GM21619 (cell line): ENCODE measurements at regions not wholly inside any gene's neighbourhood (a gene's known extent, or its start where the extent isn't known, plus 50 kb on each side); places are given as distances from the start of the nearest gene placed in this dataset.

Source experiments
- ATAC-seq: cut with Tn5 transposase; IDR thresholded peaks from one replicate; pipeline ENCODE4 v1.9.1; 2021; ENCODE audit not compliant: unreplicated experiment

GRCh38 chr4:126552321-126552720, 1080.4 kb upstream of the INTU start:
- ATAC-seq = no peak

GRCh38 chr4:126553248-126553647, 1079.5 kb upstream of the INTU start:
- no peak for ATAC-seq

- no peak for ATAC-seq
These were observed 1074.2 kb upstream of the INTU start for GRCh38 chr4:126558596-126558995.

GRCh38 chr4:126559961-126560360, 1072.8 kb upstream of the INTU start:
- ATAC-seq = no peak

GRCh38 chr4:126560794-126561193, 1072.0 kb upstream of the INTU start:
- ATAC-seq = no peak

GRCh38 chr4:126563389-126563788, 1069.4 kb upstream of the INTU start:
- ATAC-seq = no peak

GRCh38 chr4:126564283-126564854, 1068.4 kb upstream of the INTU start:
- no peak for ATAC-seq

- ATAC-seq = no peak
These were observed 1063.8 kb upstream of the INTU start for GRCh38 chr4:126568652-126569570.

GRCh38 chr4:126572264-126572663, 1060.5 kb upstream of the INTU start:
- ATAC-seq = no peak

- no peak for ATAC-seq
These were observed 1050.0 kb upstream of the INTU start for GRCh38 chr4:126582737-126583136.

- ATAC-seq = no peak
These were observed 1049.2 kb upstream of the INTU start for GRCh38 chr4:126583509-126583908.

GRCh38 chr4:126591583-126591982, 1041.2 kb upstream of the INTU start:
- no peak for ATAC-seq

- no peak for ATAC-seq
These were observed 1040.7 kb upstream of the INTU start for GRCh38 chr4:126592088-126592487.

- no peak for ATAC-seq
These were observed 1039.1 kb upstream of the INTU start for GRCh38 chr4:126593626-126594025.

GRCh38 chr4:126595643-126596042, 1037.1 kb upstream of the INTU start:
- ATAC-seq = no peak

GRCh38 chr4:126599746-126600145, 1033.0 kb upstream of the INTU start:
- ATAC-seq = no peak

- no peak for ATAC-seq
These were observed 1029.5 kb upstream of the INTU start for GRCh38 chr4:126603210-126603609.

GRCh38 chr4:126603825-126604224, 1028.9 kb upstream of the INTU start:
- no peak for ATAC-seq

GRCh38 chr4:126604268-126604867, 1028.4 kb upstream of the INTU start:
- peak; percentile 75 for ATAC-seq

GRCh38 chr4:126610933-126611332, 1021.8 kb upstream of the INTU start:
- ATAC-seq = no peak

- ATAC-seq = no peak
These were observed 1020.9 kb upstream of the INTU start for GRCh38 chr4:126611900-126612299.

GRCh38 chr4:126614356-126614855, 1018.4 kb upstream of the INTU start:
- ATAC-seq = no peak
